NT2/D1 (cell line): ENCODE measurements at regions not wholly inside any gene's neighbourhood (a gene's known extent, or its start where the extent isn't known, plus 50 kb on each side); places are given as distances from the start of the nearest gene placed in this dataset.

Source experiments
- YY1 ChIP-seq: IDR thresholded peaks from 2 replicates; pipeline ENCODE4 v1.6.1; 2011; ENCODE audit not compliant: insufficient read length, insufficient read depth
- ZNF274 ChIP-seq: IDR thresholded peaks from 2 replicates; pipeline ENCODE4 v1.6.1; 2011; ENCODE audit warnings: mild to moderate bottlenecking, low read depth, low read length

DNA sequence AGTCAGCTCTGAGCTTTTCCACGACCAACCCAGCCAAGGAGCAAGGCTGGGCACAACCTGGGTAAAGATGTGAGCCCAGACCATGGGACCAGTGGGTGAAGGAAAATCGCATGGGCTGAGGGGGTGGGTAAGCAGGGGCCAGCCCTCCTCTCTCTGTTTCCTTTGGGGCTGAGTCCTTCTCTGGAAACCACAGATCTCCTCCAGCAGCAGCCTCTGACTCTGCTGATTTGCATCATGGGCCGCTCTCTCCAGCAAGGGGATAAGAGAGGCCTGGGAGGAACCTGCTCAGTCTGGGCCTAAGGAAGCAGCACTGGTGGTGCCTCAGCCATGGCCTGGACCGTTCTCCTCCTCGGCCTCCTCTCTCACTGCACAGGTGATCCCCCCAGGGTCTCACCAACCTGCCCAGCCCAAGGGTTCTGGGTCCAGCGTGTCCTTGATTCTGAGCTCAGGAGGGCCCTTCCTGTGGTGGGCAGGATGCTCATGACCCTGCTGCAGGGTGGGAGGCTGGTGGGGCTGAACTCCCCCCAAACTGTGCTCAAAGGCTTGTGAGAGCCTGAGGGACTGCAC is 67.8 kb downstream of the GGTLC2 start:
- TF ChIP-seq YY1 (no peak), ZNF274 (no peak)
